CMK (cell line): ENCODE measurements at regions not wholly inside any gene's neighbourhood (a gene's known extent, or its start where the extent isn't known, plus 50 kb on each side); places are given as distances from the start of the nearest gene placed in this dataset.

Source experiments
- DNase-seq: peaks from one replicate; pipeline ENCODE4 v3.0.0-alpha.2; 2010; ENCODE audit warnings: low read depth

GRCh38 chr1:166221316-166221715 lies 54.5 kb upstream of the FAM78B start:
- DNase-seq = no peak

GRCh38 chr1:166233750-166234366 lies 67.1 kb upstream of the FAM78B start:
- DNase-seq = no peak

- no peak for DNase-seq
Measured at GRCh38 chr1:166235728-166236127, 68.9 kb upstream of the FAM78B start.

GRCh38 chr1:166237675-166238074 lies 70.9 kb upstream of the FAM78B start:
- DNase-seq = no peak

- no peak for DNase-seq
Measured at GRCh38 chr1:166253076-166253779, 86.4 kb upstream of the FAM78B start.

- DNase-seq = no peak
Measured at GRCh38 chr1:166258017-166258416, 91.2 kb upstream of the FAM78B start.

GRCh38 chr1:166261511-166261910 lies 94.7 kb upstream of the FAM78B start:
- DNase-seq = no peak

- DNase-seq = no peak
Measured at GRCh38 chr1:166270476-166271150, 103.8 kb upstream of the FAM78B start.

GRCh38 chr1:166271151-166271538 lies 104.3 kb upstream of the FAM78B start:
- DNase-seq = no peak

GRCh38 chr1:166272155-166272554 lies 105.4 kb upstream of the FAM78B start:
- no peak for DNase-seq

GRCh38 chr1:166272851-166273250 lies 106.0 kb upstream of the FAM78B start:
- no peak for DNase-seq

GRCh38 chr1:166273618-166274017 lies 106.8 kb upstream of the FAM78B start:
- DNase-seq = no peak

- no peak for DNase-seq
Measured at GRCh38 chr1:166282391-166283137, 115.8 kb upstream of the FAM78B start.

- no peak for DNase-seq
Measured at GRCh38 chr1:166283190-166283589, 116.4 kb upstream of the FAM78B start.

GRCh38 chr1:166283600-166283999 lies 116.8 kb upstream of the FAM78B start:
- no peak for DNase-seq

- DNase-seq = no peak
Measured at GRCh38 chr1:166289309-166290050, 122.7 kb upstream of the FAM78B start.

- no peak for DNase-seq
Measured at GRCh38 chr1:166295656-166296055, 128.9 kb upstream of the FAM78B start.

- DNase-seq = no peak
Measured at GRCh38 chr1:166297993-166298392, 131.2 kb upstream of the FAM78B start.

- DNase-seq = no peak
Measured at GRCh38 chr1:166300767-166301166, 134.0 kb upstream of the FAM78B start.

GRCh38 chr1:166302989-166303758 lies 136.4 kb upstream of the FAM78B start:
- no peak for DNase-seq

- DNase-seq = no peak
Measured at GRCh38 chr1:166304131-166304530, 137.3 kb upstream of the FAM78B start.
